GM19455 (cell line): ENCODE measurements at regions not wholly inside any gene's neighbourhood (a gene's known extent, or its start where the extent isn't known, plus 50 kb on each side); places are given as distances from the start of the nearest gene placed in this dataset.
"Not testable (repeated sequence)": the region's sequence is repeated elsewhere in the genome, so short reads cannot be mapped to it uniquely, and the experiment has no call there.

Source experiments
- ATAC-seq: cut with Tn5 transposase; IDR thresholded peaks from one replicate; pipeline ENCODE4 v1.9.1; 2021; ENCODE audit not compliant: unreplicated experiment

- no peak for ATAC-seq
These were observed 359.0 kb upstream of the ANKRD30A start for GRCh38 chr10:36766415-36766810.

- no peak for ATAC-seq
These were observed 359.5 kb upstream of the ANKRD30A start for GRCh38 chr10:36765782-36766414.

GRCh38 chr10:36764823-36765222 is 360.6 kb upstream of the ANKRD30A start:
- no peak for ATAC-seq

GRCh38 chr10:36761121-36761520 is 364.3 kb upstream of the ANKRD30A start:
- ATAC-seq: no peak

- no peak for ATAC-seq
These were observed 366.1 kb upstream of the ANKRD30A start for GRCh38 chr10:36759141-36759805.

GRCh38 chr10:36748128-36748871 is 377.1 kb upstream of the ANKRD30A start:
- no peak for ATAC-seq

- ATAC-seq: no peak
These were observed 385.4 kb upstream of the ANKRD30A start for GRCh38 chr10:36739884-36740445.

- ATAC-seq: no peak
These were observed 386.5 kb upstream of the ANKRD30A start for GRCh38 chr10:36738738-36739431.

- no peak for ATAC-seq
These were observed 389.1 kb upstream of the ANKRD30A start for GRCh38 chr10:36736311-36736710.

GRCh38 chr10:36734590-36734989 is 390.8 kb upstream of the ANKRD30A start:
- ATAC-seq: not testable (repeated sequence)

- no peak for ATAC-seq
These were observed 395.1 kb upstream of the ANKRD30A start for GRCh38 chr10:36730316-36730715.

- ATAC-seq: no peak
These were observed 396.8 kb upstream of the ANKRD30A start for GRCh38 chr10:36728626-36729025.

GRCh38 chr10:36725581-36726520 is 399.5 kb upstream of the ANKRD30A start:
- ATAC-seq: no peak

GRCh38 chr10:36722777-36723176 is 402.6 kb upstream of the ANKRD30A start:
- no peak for ATAC-seq

GRCh38 chr10:36721871-36722270 is 403.5 kb upstream of the ANKRD30A start:
- ATAC-seq: no peak

GRCh38 chr10:36720895-36721294 is 404.5 kb upstream of the ANKRD30A start:
- no peak for ATAC-seq

- ATAC-seq: no peak
These were observed 408.3 kb upstream of the ANKRD30A start for GRCh38 chr10:36717118-36717517.

GRCh38 chr10:36716291-36716690 is 409.1 kb upstream of the ANKRD30A start:
- no peak for ATAC-seq

- ATAC-seq: no peak
These were observed 412.7 kb upstream of the ANKRD30A start for GRCh38 chr10:36712695-36713094.

- no peak for ATAC-seq
These were observed 414.0 kb upstream of the ANKRD30A start for GRCh38 chr10:36711361-36711760.
